Endothelial cell of umbilical vein (primary cell): ENCODE measurements at regions not wholly inside any gene's neighbourhood (a gene's known extent, or its start where the extent isn't known, plus 50 kb on each side); places are given as distances from the start of the nearest gene placed in this dataset.

Experiments used
- BruUV-seq: library from RNA; stranded (reverse); fragments of 400-500 nt; replicated peaks from 2 replicates; lab custom pipeline; 2021; lab: Mats Ljungman, UMichigan
- CTCF ChIA-PET: fragments of 300-600, 350-600 bp; sonication (Branson Sonifier 250); formaldehyde crosslinking; loops from one replicate; lab custom pipeline; 2021; ENCODE audit warnings: antibody characterized with exemption, inconsistent platforms; lab: Charles Lee
- POLR2A ChIA-PET: fragments of 300-600, 350-600 bp; sonication (Branson Sonifier 250); formaldehyde crosslinking; loops from one replicate; lab custom pipeline; 2021; ENCODE audit warnings: antibody characterized with exemption, inconsistent platforms; lab: Charles Lee
- DNase-seq: peaks from one replicate; pipeline ENCODE4 v3.0.0-alpha.2; 2011; ENCODE audit warnings: low read depth, low spot score
- FAIRE-seq: peaks from 2 replicates; lab custom pipeline; 2011; peaks lifted over from hg19 to GRCh38; lab: Jason Lieb, UNC
- H2AFZ ChIP-seq: 2 replicates; pipeline ENCODE4 v1.6.0; 2012; ENCODE audit warnings: low read depth, low read length, control low read depth, inconsistent platforms
- H3K27ac ChIP-seq: 2 replicates; pipeline ENCODE4 v1.5.1; 2011; ENCODE audit warnings: low read depth, mild to moderate bottlenecking, control low read depth, low read length, moderate library complexity; ENCODE audit not compliant: insufficient read depth
- H3K27me3 ChIP-seq, 2 experiments: 2 replicates each; pipeline versions ENCODE4 v1.6.0 to v1.6.1; 2011; ENCODE audit warnings: low read length in 2 of 2, mixed read lengths in 1 of 2; ENCODE audit not compliant: control insufficient read depth in 2 of 2, insufficient read depth in 2 of 2
- H3K36me3 ChIP-seq, 2 experiments: 2 replicates in 1 of 2; 3 replicates in 1 of 2; pipeline ENCODE4 v1.5.1; 2011; ENCODE audit warnings: low read length in 2 of 2, mild to moderate bottlenecking in 1 of 2, moderate library complexity in 1 of 2; ENCODE audit not compliant: control insufficient read depth in 2 of 2, insufficient read depth in 2 of 2; ENCODE audit errors: extremely low read depth in 1 of 2
- H3K4me1 ChIP-seq: 3 replicates; pipeline ENCODE4 v1.5.1; 2011; ENCODE audit warnings: mild to moderate bottlenecking, low read length; ENCODE audit not compliant: control insufficient read depth, insufficient read depth; ENCODE audit errors: extremely low read depth
- H3K4me2 ChIP-seq: 2 replicates; pipeline ENCODE4 v1.6.1; 2011; ENCODE audit warnings: low read length, control low read depth, mixed read lengths; ENCODE audit not compliant: insufficient read depth
- H3K4me3 ChIP-seq, 3 experiments: fragments of 200-600 bp in 1 of 3; sonication (generic), shearing (Covaris generic) in 1 of 3; replicated peaks in 1 of 3; 2 replicates each; pipeline ENCODE4 v1.5.1; 2011 to 2016; ENCODE audit warnings: control low read depth in 3 of 3, low read length in 3 of 3, mild to moderate bottlenecking in 2 of 3, inconsistent platforms in 1 of 3, low read depth in 1 of 3, moderate library complexity in 1 of 3; ENCODE audit not compliant: insufficient read depth in 1 of 3
- H3K79me2 ChIP-seq: 2 replicates; pipeline ENCODE4 v1.6.0; 2012; ENCODE audit warnings: low read length, inconsistent platforms; ENCODE audit not compliant: control insufficient read depth, insufficient read depth
- H3K9ac ChIP-seq: replicated peaks from 2 replicates; pipeline ENCODE3; 2011; ENCODE audit warnings: low read length, control low read depth; ENCODE audit not compliant: insufficient read depth; ENCODE audit errors: extremely low read depth
- H3K9me1 ChIP-seq: replicated peaks from 3 replicates; pipeline ENCODE4 v1.6.0; 2011; ENCODE audit warnings: mild to moderate bottlenecking, low read length; ENCODE audit not compliant: control insufficient read depth, insufficient read depth; ENCODE audit errors: extremely low read depth
- H3K9me3 ChIP-seq: replicated peaks from 2 replicates; pipeline ENCODE4 v1.5.1; 2012; ENCODE audit warnings: low read length, inconsistent platforms; ENCODE audit not compliant: control insufficient read depth, insufficient read depth
- H4K20me1 ChIP-seq: replicated peaks from 2 replicates; pipeline ENCODE3; 2011; ENCODE audit warnings: mild to moderate bottlenecking, low read length; ENCODE audit not compliant: control insufficient read depth, insufficient read depth; ENCODE audit errors: extremely low read depth
- EZH2 ChIP-seq: IDR thresholded peaks from 2 replicates; pipeline ENCODE4 v1.6.1; 2012; ENCODE audit warnings: borderline replicate concordance, low read depth, mild to moderate bottlenecking, moderate library complexity, low read length, inconsistent platforms; ENCODE audit not compliant: severe bottlenecking
- FOS ChIP-seq: IDR thresholded peaks from 2 replicates; pipeline ENCODE4 v1.6.1; 2011; ENCODE audit warnings: mild to moderate bottlenecking, low read length, moderate library complexity, borderline replicate concordance; ENCODE audit not compliant: insufficient read depth
- GATA2 ChIP-seq: IDR thresholded peaks from 2 replicates; pipeline ENCODE4 v1.7.0; 2011; ENCODE audit warnings: low read depth, mild to moderate bottlenecking, moderate library complexity, mixed read lengths, low read length; ENCODE audit not compliant: insufficient read length, insufficient read depth
- JUN ChIP-seq: IDR thresholded peaks from 2 replicates; pipeline ENCODE4 v1.6.1; 2011; ENCODE audit warnings: borderline replicate concordance, low read depth; ENCODE audit not compliant: insufficient read length, insufficient read depth
- MYC ChIP-seq: IDR thresholded peaks from one replicate; pipeline ENCODE4 v1.6.1; 2011; ENCODE audit warnings: mild to moderate bottlenecking, low read depth, low read length
- POLR2A ChIP-seq: IDR thresholded peaks from 2 replicates; pipeline ENCODE4 v1.6.1; 2012; ENCODE audit warnings: low read depth, mild to moderate bottlenecking, control low read depth, low read length
- POLR2AphosphoS5 ChIP-seq: IDR thresholded peaks from 2 replicates; pipeline ENCODE4 v1.6.1; 2012; ENCODE audit warnings: low read depth, mild to moderate bottlenecking, control low read depth, low read length, moderate library complexity; ENCODE audit not compliant: insufficient read depth
- dilution Hi-C: fragments of 300-500 bp; cut with MboI; formaldehyde crosslinking; loops from one replicate; pipeline ENCODE4 v1.15.0; 2019; ENCODE audit warnings: low sequenced_read_pairs; ENCODE audit not compliant: extremely low pct_ligation_motif_present
- intact Hi-C: fragments of 100-400 bp; cut with micrococcal nuclease; formaldehyde crosslinking; loops from one replicate; pipeline ENCODE4 v1.10.0; 2022
- TF ChIP-seq, protein P1 (sequence below), 2 donors: IDR thresholded peaks; 1 replicate in 1 of 2; 2 replicates in 1 of 2; pipeline ENCODE4 v1.5.1; 2011; ENCODE audit warnings: low read length in 2 of 2, mild to moderate bottlenecking in 2 of 2, moderate library complexity in 2 of 2, control low read depth in 1 of 2, inconsistent platforms in 1 of 2, low read depth in 1 of 2; ENCODE audit not compliant: insufficient read depth in 1 of 2; ENCODE audit errors: extremely low read depth in 1 of 2
- TF ChIP-seq, protein P2 (sequence below): IDR thresholded peaks from 2 replicates; pipeline ENCODE4 v1.6.1; 2011; ENCODE audit not compliant: insufficient read depth, insufficient read length

DNA sequence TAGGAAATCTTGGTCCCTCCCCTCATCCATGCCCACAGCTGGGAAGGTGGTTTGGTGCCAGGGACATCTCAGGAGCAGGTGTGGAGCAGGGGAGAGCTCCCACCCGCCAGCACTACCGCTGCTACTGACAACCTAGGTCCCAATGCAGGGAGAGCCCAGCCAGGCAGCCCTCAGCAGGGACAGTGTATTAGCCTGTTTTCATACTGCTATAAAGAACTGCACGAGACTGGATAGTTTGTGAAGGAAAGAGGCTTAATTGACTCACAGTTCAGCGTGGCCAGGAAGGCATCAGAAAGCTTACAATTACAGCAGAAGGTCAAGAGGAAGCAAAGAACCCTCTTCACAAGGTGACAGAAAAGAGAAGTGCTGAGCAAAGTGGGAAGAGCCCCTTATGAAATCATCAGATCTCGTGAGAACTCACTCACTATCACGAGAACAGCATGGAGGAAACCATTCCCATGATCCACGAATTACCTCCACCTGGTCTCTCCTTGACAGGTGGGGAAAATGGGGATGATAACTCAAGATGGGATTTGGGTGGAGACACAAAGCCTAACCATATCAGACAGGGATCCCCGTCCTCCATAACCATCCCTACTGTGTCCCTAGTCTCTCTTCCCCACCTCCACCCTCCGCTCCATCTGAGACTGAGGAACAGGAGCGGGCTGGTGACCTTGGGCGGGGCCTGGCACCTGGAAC, 218.6 kb downstream of the TBC1D2B start:
- intact Hi-C loops: no loop called here
- no peaks in the 10 kb centered on the region for H3K9me3 ChIP-seq
- no peak overlapping the region for H3K4me2 ChIP-seq
- POLR2A ChIA-PET: no interaction called here
- DNase-seq (no peak), FAIRE-seq (no peak)
- no peak overlapping the region for H3K4me3 ChIP-seq
- TF ChIP-seq JUN: no peak
- TF ChIP-seq, protein P1, sequence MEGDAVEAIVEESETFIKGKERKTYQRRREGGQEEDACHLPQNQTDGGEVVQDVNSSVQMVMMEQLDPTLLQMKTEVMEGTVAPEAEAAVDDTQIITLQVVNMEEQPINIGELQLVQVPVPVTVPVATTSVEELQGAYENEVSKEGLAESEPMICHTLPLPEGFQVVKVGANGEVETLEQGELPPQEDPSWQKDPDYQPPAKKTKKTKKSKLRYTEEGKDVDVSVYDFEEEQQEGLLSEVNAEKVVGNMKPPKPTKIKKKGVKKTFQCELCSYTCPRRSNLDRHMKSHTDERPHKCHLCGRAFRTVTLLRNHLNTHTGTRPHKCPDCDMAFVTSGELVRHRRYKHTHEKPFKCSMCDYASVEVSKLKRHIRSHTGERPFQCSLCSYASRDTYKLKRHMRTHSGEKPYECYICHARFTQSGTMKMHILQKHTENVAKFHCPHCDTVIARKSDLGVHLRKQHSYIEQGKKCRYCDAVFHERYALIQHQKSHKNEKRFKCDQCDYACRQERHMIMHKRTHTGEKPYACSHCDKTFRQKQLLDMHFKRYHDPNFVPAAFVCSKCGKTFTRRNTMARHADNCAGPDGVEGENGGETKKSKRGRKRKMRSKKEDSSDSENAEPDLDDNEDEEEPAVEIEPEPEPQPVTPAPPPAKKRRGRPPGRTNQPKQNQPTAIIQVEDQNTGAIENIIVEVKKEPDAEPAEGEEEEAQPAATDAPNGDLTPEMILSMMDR (IDR thresholded peaks at IDR 0.05; ENCODE audit: extremely low read depth in 1 of 2, insufficient read depth in 1 of 2, low read depth in 1 of 2, low read length in 2 of 2): no peak
- no peak for TF ChIP-seq FOS
- no peak for TF ChIP-seq POLR2AphosphoS5
- no peak for TF ChIP-seq EZH2
- TF ChIP-seq MYC: no peak
- TF ChIP-seq POLR2A: no peak
- TF ChIP-seq, protein P2, sequence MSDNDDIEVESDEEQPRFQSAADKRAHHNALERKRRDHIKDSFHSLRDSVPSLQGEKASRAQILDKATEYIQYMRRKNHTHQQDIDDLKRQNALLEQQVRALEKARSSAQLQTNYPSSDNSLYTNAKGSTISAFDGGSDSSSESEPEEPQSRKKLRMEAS: no peak
- no peak for TF ChIP-seq GATA2
- no peaks in the 10 kb centered on the region for H4K20me1 ChIP-seq
- H3K27me3 ChIP-seq: peaks cover 0 to 2% of the 10 kb centered on the region in 2 experiments
- H3K27ac ChIP-seq: no peak overlapping the region
- no peaks in the 10 kb centered on the region for H3K36me3 ChIP-seq
- no TSS peak for BruUV-seq
- CTCF ChIA-PET: interaction anchor here (1.4 kb wide), 1 partner anchor 11 kb away, joined by 4 read pairs; no protein-coding TSS in a partner anchor
- no peaks in the 10 kb centered on the region for H3K9me1 ChIP-seq
- dilution Hi-C loops: no loop called here
- H3K4me1 ChIP-seq: no peaks in the 10 kb centered on the region
- no peaks in the 10 kb centered on the region for H3K79me2 ChIP-seq
- H2AFZ ChIP-seq: no peak overlapping the region
- H3K9ac ChIP-seq: no peak overlapping the region
